Skeletal muscle tissue (tissue), 3 donors: ENCODE measurements at regions not wholly inside any gene's neighbourhood (a gene's known extent, or its start where the extent isn't known, plus 50 kb on each side); places are given as distances from the start of the nearest gene placed in this dataset.

Experiments
- H3K27ac ChIP-seq: one replicate; pipeline ENCODE4 v1.7.0; 2013; ENCODE audit warnings: mild to moderate bottlenecking, low read depth, low read length, inconsistent platforms
- H3K27me3 ChIP-seq, 3 donors: one replicate each; pipeline ENCODE4 v1.7.0; 2013; ENCODE audit warnings: low read length in 3 of 3; ENCODE audit not compliant: control insufficient read depth in 3 of 3, insufficient read depth in 3 of 3
- H3K36me3 ChIP-seq, 3 donors: one replicate each; pipeline ENCODE4 v1.7.0; 2013; ENCODE audit warnings: low read length in 3 of 3; ENCODE audit not compliant: control insufficient read depth in 3 of 3, insufficient read depth in 3 of 3
- H3K4me1 ChIP-seq, 3 donors: one replicate each; pipeline ENCODE4 v1.7.0; 2013; ENCODE audit warnings: low read length in 3 of 3, mild to moderate bottlenecking in 3 of 3; ENCODE audit not compliant: control insufficient read depth in 3 of 3, insufficient read depth in 3 of 3
- H3K4me3 ChIP-seq, 3 donors: one replicate each; pipeline ENCODE4 v1.7.0; 2013; ENCODE audit warnings: low read length in 3 of 3
- H3K9ac ChIP-seq, 3 donors: one replicate each; pipeline ENCODE4 v1.7.0; 2013; ENCODE audit warnings: low read length in 3 of 3, mild to moderate bottlenecking in 3 of 3, moderate library complexity in 2 of 3, low read depth in 1 of 3
- H3K9me3 ChIP-seq, 3 donors: one replicate each; pipeline ENCODE4 v1.7.0; 2013; ENCODE audit warnings: low read length in 3 of 3; ENCODE audit not compliant: control insufficient read depth in 3 of 3
- donor health status: Osteomylitis.

- Histone ChIP-seq H3K36me3 (no peaks in the 10 kb centered on the region), H3K4me1 (peaks cover 0 to 2% (median 0%) of the 10 kb centered on the region in 3 donors), H3K4me3 (no peak overlapping the region), H3K27me3 (no peaks in the 10 kb centered on the region), H3K9me3 (no peaks in the 10 kb centered on the region), H3K9ac (no peak overlapping the region), H3K27ac (no peak overlapping the region)
Measured at GRCh38 chr4:187604984-187605383, 390.6 kb upstream of the ZFP42 start.

GRCh38 chr4:187606581-187606980, 389.0 kb upstream of the ZFP42 start:
- Histone ChIP-seq H3K27me3 (no peaks in the 10 kb centered on the region), H3K9me3 (no peaks in the 10 kb centered on the region), H3K9ac (no peak overlapping the region), H3K36me3 (no peaks in the 10 kb centered on the region), H3K27ac (no peak overlapping the region), H3K4me1 (peaks cover 0 to 2% (median 0%) of the 10 kb centered on the region in 3 donors), H3K4me3 (no peak overlapping the region)

GRCh38 chr4:187608001-187608421, 387.6 kb upstream of the ZFP42 start:
- H3K4me1 ChIP-seq, result no peaks in the 10 kb centered on the region
- H3K27ac ChIP-seq, result no peak overlapping the region
- no peaks in the 10 kb centered on the region for H3K9me3 ChIP-seq

GRCh38 chr4:187612301-187612700, 383.3 kb upstream of the ZFP42 start:
- Histone ChIP-seq H3K4me3 (no peak overlapping the region), H3K27ac (no peak overlapping the region), H3K4me1 (no peaks in the 10 kb centered on the region), H3K36me3 (no peaks in the 10 kb centered on the region), H3K9ac (no peak overlapping the region), H3K27me3 (no peaks in the 10 kb centered on the region), H3K9me3 (peaks cover 0 to 4% (median 3%) of the 10 kb centered on the region in 3 donors)

More at GRCh38 chr4:187608001-187608421, 387.6 kb upstream of the ZFP42 start:
- Histone ChIP-seq H3K9ac (no peak overlapping the region), H3K4me3 (no peak overlapping the region), H3K36me3 (no peaks in the 10 kb centered on the region), H3K27me3 (no peaks in the 10 kb centered on the region)

GRCh38 chr4:187613089-187613839, 382.3 kb upstream of the ZFP42 start:
- no peaks in the 10 kb centered on the region for H3K36me3 ChIP-seq
- no peaks in the 10 kb centered on the region for H3K27me3 ChIP-seq
- H3K9me3 ChIP-seq, result peaks cover 0 to 4% (median 3%) of the 10 kb centered on the region in 3 donors

GRCh38 chr4:187615972-187616371, 379.6 kb upstream of the ZFP42 start:
- Histone ChIP-seq H3K4me1 (no peaks in the 10 kb centered on the region), H3K36me3 (no peaks in the 10 kb centered on the region), H3K27ac (no peak overlapping the region)

More at GRCh38 chr4:187613089-187613839, 382.3 kb upstream of the ZFP42 start:
- Histone ChIP-seq H3K27ac (no peak overlapping the region), H3K4me1 (no peaks in the 10 kb centered on the region), H3K9ac (no peak overlapping the region), H3K4me3 (no peak overlapping the region)

GRCh38 chr4:187617113-187617512, 378.5 kb upstream of the ZFP42 start:
- no peak overlapping the region for H3K4me3 ChIP-seq
- no peaks in the 10 kb centered on the region for H3K27me3 ChIP-seq
- H3K9ac ChIP-seq, result no peak overlapping the region
- H3K27ac ChIP-seq, result no peak overlapping the region
- peaks cover 0 to 4% (median 3%) of the 10 kb centered on the region in 3 donors for H3K9me3 ChIP-seq
- no peaks in the 10 kb centered on the region for H3K4me1 ChIP-seq
- no peaks in the 10 kb centered on the region for H3K36me3 ChIP-seq

More at GRCh38 chr4:187615972-187616371, 379.6 kb upstream of the ZFP42 start:
- Histone ChIP-seq H3K4me3 (no peak overlapping the region), H3K9ac (no peak overlapping the region), H3K9me3 (peaks cover 0 to 4% (median 3%) of the 10 kb centered on the region in 3 donors), H3K27me3 (no peaks in the 10 kb centered on the region)

GRCh38 chr4:187618701-187619281, 376.8 kb upstream of the ZFP42 start:
- H3K4me1 ChIP-seq, result no peaks in the 10 kb centered on the region
- H3K4me3 ChIP-seq, result no peak overlapping the region
- no peaks in the 10 kb centered on the region for H3K9me3 ChIP-seq
- no peak overlapping the region for H3K9ac ChIP-seq
- H3K27me3 ChIP-seq, result no peaks in the 10 kb centered on the region
- no peaks in the 10 kb centered on the region for H3K36me3 ChIP-seq
- no peak overlapping the region for H3K27ac ChIP-seq

- Histone ChIP-seq H3K4me3 (no peak overlapping the region), H3K27me3 (no peaks in the 10 kb centered on the region), H3K27ac (no peak overlapping the region), H3K9ac (no peak overlapping the region), H3K4me1 (no peaks in the 10 kb centered on the region), H3K9me3 (no peaks in the 10 kb centered on the region), H3K36me3 (no peaks in the 10 kb centered on the region)
Measured at GRCh38 chr4:187619319-187619718, 376.3 kb upstream of the ZFP42 start.

GRCh38 chr4:187632260-187632995, 363.1 kb upstream of the ZFP42 start:
- no peaks in the 10 kb centered on the region for H3K27me3 ChIP-seq
- H3K9me3 ChIP-seq, result no peaks in the 10 kb centered on the region
- no peak overlapping the region for H3K9ac ChIP-seq

More at GRCh38 chr4:187632260-187632995, 363.1 kb upstream of the ZFP42 start:
- Histone ChIP-seq H3K4me1 (no peaks in the 10 kb centered on the region), H3K4me3 (no peak overlapping the region), H3K36me3 (no peaks in the 10 kb centered on the region), H3K27ac (no peak overlapping the region)
